ENCODE measurements at regions not wholly inside any gene's neighbourhood (a gene's known extent, or its start where the extent isn't known, plus 50 kb on each side); places are given as distances from the start of the nearest gene placed in this dataset.

GRCh38 chr14:76953311-76953945, 75.1 kb downstream of the IRF2BPL start:
- ATAC-seq (peak; percentile 31 to 63), DNase-seq (peak; percentile 71)
- intact Hi-C loops (cut with DNase I) = no loop called here

- intact Hi-C loops (cut with DNase I) = no loop called here
- ATAC-seq (no peak), DNase-seq (no peak)
Measured at GRCh38 chr14:76951166-76951565, 77.3 kb downstream of the IRF2BPL start.

- intact Hi-C loops (cut with DNase I) = no loop called here
- DNase-seq (no peak), ATAC-seq (no peak)
Measured at GRCh38 chr14:76950055-76951020, 78.2 kb downstream of the IRF2BPL start.

GRCh38 chr14:76948976-76949375, 79.5 kb downstream of the IRF2BPL start:
- intact Hi-C loops (cut with DNase I) = no loop called here
- no peak for ATAC-seq

GRCh38 chr14:76948213-76948947, 80.1 kb downstream of the IRF2BPL start:
- intact Hi-C loops (cut with DNase I) = no loop called here
- ATAC-seq (no peak), DNase-seq (no peak)

More at GRCh38 chr14:76948976-76949375, 79.5 kb downstream of the IRF2BPL start:
- DNase-seq = no peak

- intact Hi-C loops (cut with DNase I) = no loop called here
- DNase-seq = no peak
- ATAC-seq = no peak
Measured at GRCh38 chr14:76947838-76948184, 80.7 kb downstream of the IRF2BPL start.

- peak; percentile 92 to 95 for ATAC-seq
- DNase-seq = peak; percentile 89
- intact Hi-C loops (cut with DNase I) = no loop called here
Measured at GRCh38 chr14:76947078-76947837, 81.2 kb downstream of the IRF2BPL start.

- intact Hi-C loops (cut with DNase I) = no loop called here
Measured at GRCh38 chr14:76946753-76947077, 81.8 kb downstream of the IRF2BPL start.

GRCh38 chr14:76943072-76943471, 85.4 kb downstream of the IRF2BPL start:
- DNase-seq = no peak
- ATAC-seq = no peak
- intact Hi-C loops (cut with DNase I) = no loop called here

More at GRCh38 chr14:76946753-76947077, 81.8 kb downstream of the IRF2BPL start:
- no peak for DNase-seq
- ATAC-seq = no peak

- ATAC-seq = no peak
- intact Hi-C loops (cut with DNase I) = no loop called here
- no peak for DNase-seq
Measured at GRCh38 chr14:76941946-76942805, 86.3 kb downstream of the IRF2BPL start.

- DNase-seq (no peak), ATAC-seq (no peak)
- intact Hi-C loops (cut with DNase I) = no loop called here
Measured at GRCh38 chr14:76941544-76941943, 87.0 kb downstream of the IRF2BPL start.

- intact Hi-C loops (cut with DNase I) = no loop called here
- ATAC-seq = peak in 1 of 2 donors; percentile 14
- DNase-seq = no peak
Measured at GRCh38 chr14:76940021-76940760, 88.3 kb downstream of the IRF2BPL start.

- no peak for ATAC-seq
- intact Hi-C loops (cut with DNase I) = no loop called here
Measured at GRCh38 chr14:76939015-76939742, 89.3 kb downstream of the IRF2BPL start.

GRCh38 chr14:76938092-76938500, 90.4 kb downstream of the IRF2BPL start:
- peak in 1 of 2 donors; percentile 4 for ATAC-seq
- no peak for DNase-seq
- intact Hi-C loops (cut with DNase I) = no loop called here

More at GRCh38 chr14:76939015-76939742, 89.3 kb downstream of the IRF2BPL start:
- DNase-seq = no peak

- intact Hi-C loops (cut with DNase I) = no loop called here
- ATAC-seq (peak; percentile 83 to 92), DNase-seq (peak; percentile 76)
Measured at GRCh38 chr14:76937181-76938091, 91.1 kb downstream of the IRF2BPL start.

GRCh38 chr14:76936483-76936882, 92.0 kb downstream of the IRF2BPL start:
- intact Hi-C loops (cut with DNase I) = no loop called here
- DNase-seq = no peak

More at GRCh38 chr14:76936483-76936882, 92.0 kb downstream of the IRF2BPL start:
- ATAC-seq = peak; percentile 53 to 69

All from left cardiac atrium (tissue), 4 donors.